ENCODE measurements at regions not wholly inside any gene's neighbourhood (a gene's known extent, or its start where the extent isn't known, plus 50 kb on each side); places are given as distances from the start of the nearest gene placed in this dataset.

- TF ChIP-seq CTCF (IDR thresholded peaks at IDR 0.05): no peak
- TF ChIP-seq ZFX (IDR thresholded peaks at IDR 0.05; ENCODE audit: borderline replicate concordance): no peak
Observed at GRCh38 chr1:232274999-232275710, 354.8 kb downstream of the SIPA1L2 start.

Measured in 22Rv1 (cell line).